ENCODE measurements at regions not wholly inside any gene's neighbourhood (a gene's known extent, or its start where the extent isn't known, plus 50 kb on each side); places are given as distances from the start of the nearest gene placed in this dataset.

DNA sequence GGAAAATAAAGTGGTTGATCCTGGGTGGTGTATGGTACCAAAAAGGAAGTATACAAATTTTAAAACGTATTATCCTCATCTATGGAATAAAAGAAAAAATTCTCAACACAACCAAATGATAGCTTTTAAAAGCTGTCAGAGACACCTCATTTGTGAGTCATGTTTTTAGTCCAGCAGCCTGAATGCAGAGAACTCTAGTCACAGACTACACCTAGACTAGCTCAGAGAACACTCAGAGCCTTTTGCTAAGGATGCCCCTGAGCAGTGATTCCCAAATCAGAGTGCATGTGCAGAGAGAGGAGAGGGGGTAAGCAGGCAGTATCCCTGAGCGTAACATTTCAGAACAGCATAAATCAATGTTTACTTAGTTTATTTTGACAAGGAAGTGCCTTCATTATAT, 809.3 kb downstream of the HACE1 start:
- H3K9me3 ChIP-seq (ENCODE audit: control insufficient read depth, low read depth, low read length), result no peaks in the 10 kb centered on the region
- no peak for DNase-seq
- no peaks in the 10 kb centered on the region for H3K27me3 ChIP-seq (ENCODE audit: control insufficient read depth, insufficient read depth, low read length)
- H3K4me3 ChIP-seq (ENCODE audit: low read length), result no peak overlapping the region
- H3K4me1 ChIP-seq (ENCODE audit: control insufficient read depth, insufficient read depth, low read length), result no peaks in the 10 kb centered on the region
- H3K27ac ChIP-seq (ENCODE audit: low read length), result no peak overlapping the region
- no peaks in the 10 kb centered on the region for H3K36me3 ChIP-seq (ENCODE audit: control insufficient read depth, insufficient read depth, low read length)
- no CpG with 5 or more reads among the region's 2 CpGs for WGBS (ENCODE audit: insufficient coverage, low lambda C conversion rate)

DNA sequence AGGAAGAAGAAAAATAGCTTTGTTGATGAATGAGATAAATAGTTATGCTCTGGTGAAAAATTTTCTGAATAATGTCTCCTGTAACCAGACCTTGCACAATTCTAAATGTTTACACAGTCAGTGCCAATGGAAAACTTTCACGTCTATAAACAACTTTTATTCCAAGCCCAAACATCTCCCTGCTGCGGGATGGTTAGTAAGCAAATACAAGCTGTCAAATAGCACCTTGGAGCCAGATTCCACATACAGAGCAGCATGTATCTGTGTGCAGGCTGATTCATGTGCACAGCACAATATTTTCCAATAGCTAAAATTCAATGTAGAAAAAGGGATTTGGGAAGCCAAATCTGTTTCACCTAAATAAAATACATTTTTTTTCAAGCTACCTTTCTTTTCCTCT, 813.3 kb downstream of the HACE1 start:
- WGBS (ENCODE audit: insufficient coverage, low lambda C conversion rate), result no CpG with 5 or more reads among the region's 2 CpGs
- no peaks in the 10 kb centered on the region for H3K27me3 ChIP-seq (ENCODE audit: control insufficient read depth, insufficient read depth, low read length)
- no peaks in the 10 kb centered on the region for H3K36me3 ChIP-seq (ENCODE audit: control insufficient read depth, insufficient read depth, low read length)
- H3K9me3 ChIP-seq (ENCODE audit: control insufficient read depth, low read depth, low read length), result no peaks in the 10 kb centered on the region
- no peak overlapping the region for H3K27ac ChIP-seq (ENCODE audit: low read length)
- H3K4me3 ChIP-seq (ENCODE audit: low read length), result no peak overlapping the region
- H3K4me1 ChIP-seq (ENCODE audit: control insufficient read depth, insufficient read depth, low read length), result no peaks in the 10 kb centered on the region
- DNase-seq, result no peak

DNA sequence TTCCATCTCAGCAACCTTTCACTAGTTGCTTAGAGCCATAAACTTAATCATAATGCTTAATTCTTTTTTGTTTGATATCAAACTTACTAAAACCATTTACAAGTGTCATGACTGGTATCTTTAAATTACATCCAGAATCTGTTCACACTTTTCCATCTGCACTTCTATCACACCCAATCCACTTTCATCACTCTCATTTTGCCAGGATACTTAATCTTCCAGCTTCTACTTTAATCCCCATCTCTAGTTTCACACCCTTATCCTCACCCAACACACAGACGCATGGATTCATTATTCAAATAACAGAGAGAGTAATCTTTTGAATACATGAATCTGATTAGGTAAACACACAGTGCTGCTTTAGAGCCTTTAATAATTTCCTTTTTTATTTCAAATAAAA, 828.4 kb downstream of the HACE1 start:
- H3K27ac ChIP-seq (ENCODE audit: low read length), result no peak overlapping the region
- no peaks in the 10 kb centered on the region for H3K27me3 ChIP-seq (ENCODE audit: control insufficient read depth, insufficient read depth, low read length)
- DNase-seq, result no peak
- no peaks in the 10 kb centered on the region for H3K9me3 ChIP-seq (ENCODE audit: control insufficient read depth, low read depth, low read length)
- no peaks in the 10 kb centered on the region for H3K36me3 ChIP-seq (ENCODE audit: control insufficient read depth, insufficient read depth, low read length)
- no peak overlapping the region for H3K4me3 ChIP-seq (ENCODE audit: low read length)
- no peaks in the 10 kb centered on the region for H3K4me1 ChIP-seq (ENCODE audit: control insufficient read depth, insufficient read depth, low read length)
- WGBS (ENCODE audit: insufficient coverage, low lambda C conversion rate), result 57% methylated on average over 1 of the region's 1 CpG

DNA sequence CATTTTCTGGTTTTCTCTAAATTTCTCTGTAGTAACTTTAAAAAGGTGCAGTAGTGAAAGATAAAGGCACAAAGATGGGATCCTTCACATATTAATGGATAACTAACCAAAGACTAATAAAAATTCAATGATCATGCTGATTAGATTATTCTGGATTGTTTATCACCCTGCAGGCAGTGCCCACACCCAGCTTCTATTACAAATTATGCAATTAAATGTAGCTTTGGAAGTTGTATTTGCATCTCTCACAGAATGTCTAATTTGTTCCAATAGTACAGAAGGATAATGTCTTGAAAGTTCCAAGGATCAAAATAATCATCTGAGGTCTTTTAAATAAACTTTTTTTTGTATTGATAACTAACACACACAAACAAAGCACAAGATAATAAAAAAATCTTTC, 837.6 kb downstream of the HACE1 start:
- Histone ChIP-seq H3K36me3 (ENCODE audit: control insufficient read depth, insufficient read depth, low read length) (no peaks in the 10 kb centered on the region), H3K9me3 (ENCODE audit: control insufficient read depth, low read depth, low read length) (no peaks in the 10 kb centered on the region), H3K4me3 (ENCODE audit: low read length) (no peak overlapping the region), H3K27me3 (ENCODE audit: control insufficient read depth, insufficient read depth, low read length) (no peaks in the 10 kb centered on the region), H3K4me1 (ENCODE audit: control insufficient read depth, insufficient read depth, low read length) (no peaks in the 10 kb centered on the region), H3K27ac (ENCODE audit: low read length) (no peak overlapping the region)
- no peak for DNase-seq

DNA sequence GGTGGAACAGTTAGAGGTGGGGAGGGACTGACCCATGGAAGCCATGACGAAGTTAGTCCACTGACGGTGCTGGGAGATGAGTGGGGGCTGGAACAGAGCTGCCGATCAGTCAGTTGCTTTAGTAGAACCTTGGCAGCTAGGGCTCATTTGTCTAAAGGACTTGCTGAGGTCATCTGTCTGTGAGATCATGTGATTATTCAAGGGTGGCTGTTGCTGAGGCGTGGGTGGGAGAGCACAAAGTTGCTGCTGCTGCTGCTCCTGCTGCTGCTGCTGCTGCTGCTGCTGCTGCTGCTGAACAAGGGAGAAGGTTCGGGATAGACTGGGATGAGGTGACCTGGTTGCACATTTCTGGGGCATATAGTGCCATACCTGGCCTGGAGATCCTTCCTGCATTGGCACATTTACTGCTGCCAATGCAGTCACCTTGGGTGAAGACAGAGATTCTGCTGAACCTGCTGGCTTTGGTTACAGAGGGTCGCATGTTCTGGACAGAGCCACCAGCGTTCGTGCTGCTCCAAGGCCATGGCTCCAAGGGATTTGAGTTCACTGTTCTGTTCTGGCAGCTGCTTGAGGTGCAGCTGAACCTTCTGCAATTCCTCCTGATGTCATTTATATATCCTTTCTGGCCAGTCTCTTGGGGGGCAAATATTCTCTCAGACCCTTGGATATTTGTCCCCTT, 840.5 kb downstream of the HACE1 start:
- H3K9me3 ChIP-seq (ENCODE audit: control insufficient read depth, low read depth, low read length), result no peaks in the 10 kb centered on the region
- H3K4me1 ChIP-seq (ENCODE audit: control insufficient read depth, insufficient read depth, low read length), result no peaks in the 10 kb centered on the region
- no peak for DNase-seq
- no peaks in the 10 kb centered on the region for H3K36me3 ChIP-seq (ENCODE audit: control insufficient read depth, insufficient read depth, low read length)
- no peaks in the 10 kb centered on the region for H3K27me3 ChIP-seq (ENCODE audit: control insufficient read depth, insufficient read depth, low read length)
- H3K4me3 ChIP-seq (ENCODE audit: low read length), result no peak overlapping the region
- WGBS (ENCODE audit: insufficient coverage, low lambda C conversion rate), result no CpG with 5 or more reads among the region's 8 CpGs
- H3K27ac ChIP-seq (ENCODE audit: low read length), result no peak overlapping the region

DNA sequence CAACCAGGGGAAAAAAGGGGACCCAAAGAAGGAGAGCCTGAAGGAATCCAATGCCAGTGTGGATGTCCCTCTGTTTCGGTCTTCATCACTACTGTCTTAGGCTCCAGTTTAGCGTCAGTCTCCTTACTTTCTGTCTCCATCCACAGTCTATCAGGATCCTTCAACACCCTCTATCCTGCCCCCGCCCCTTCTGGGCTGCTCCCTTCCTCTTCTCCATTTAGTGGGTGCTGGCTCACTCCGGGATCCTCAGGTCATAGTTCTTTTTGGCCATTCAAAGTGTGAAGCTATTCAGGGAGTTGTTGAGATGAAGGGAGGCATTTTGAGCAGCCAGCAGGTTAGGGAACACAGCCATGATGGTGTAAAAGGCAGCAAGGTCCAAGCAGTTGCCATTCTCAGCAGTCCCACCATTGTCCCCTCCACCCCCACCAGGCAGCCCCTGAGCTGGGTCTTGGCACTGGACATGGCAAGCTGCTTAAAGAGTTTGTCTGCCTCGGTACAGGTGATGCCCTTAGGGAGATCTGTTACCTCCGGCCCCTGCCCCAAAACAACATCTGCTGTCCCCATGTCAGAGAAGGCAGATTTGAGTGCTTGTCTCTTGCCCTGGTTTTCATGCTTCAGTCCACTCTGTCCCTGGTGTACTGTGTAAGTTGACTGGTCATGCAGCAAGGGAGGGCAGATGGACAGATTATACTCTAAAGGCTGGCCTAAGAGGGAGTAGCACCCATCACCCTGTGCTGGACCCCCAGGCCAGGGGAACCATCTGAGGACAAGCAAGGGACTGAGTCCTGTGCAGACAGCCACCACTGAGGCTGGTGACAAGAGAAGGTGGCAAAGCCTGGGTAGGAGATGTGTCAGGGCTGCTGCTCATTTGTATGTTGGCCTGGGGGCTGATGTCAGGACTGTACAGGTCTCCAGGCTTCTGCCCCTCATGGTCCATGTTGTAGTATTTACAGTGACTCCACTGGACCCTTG, 842.0 kb downstream of the HACE1 start:
- DNase-seq, result no peak
- no CpG with 5 or more reads among the region's 6 CpGs for WGBS (ENCODE audit: insufficient coverage, low lambda C conversion rate)
- H3K27ac ChIP-seq (ENCODE audit: low read length), result no peak overlapping the region
- H3K4me3 ChIP-seq (ENCODE audit: low read length), result no peak overlapping the region
- H3K9me3 ChIP-seq (ENCODE audit: control insufficient read depth, low read depth, low read length), result no peaks in the 10 kb centered on the region
- no peaks in the 10 kb centered on the region for H3K36me3 ChIP-seq (ENCODE audit: control insufficient read depth, insufficient read depth, low read length)
- no peaks in the 10 kb centered on the region for H3K4me1 ChIP-seq (ENCODE audit: control insufficient read depth, insufficient read depth, low read length)
- no peaks in the 10 kb centered on the region for H3K27me3 ChIP-seq (ENCODE audit: control insufficient read depth, insufficient read depth, low read length)

DNA sequence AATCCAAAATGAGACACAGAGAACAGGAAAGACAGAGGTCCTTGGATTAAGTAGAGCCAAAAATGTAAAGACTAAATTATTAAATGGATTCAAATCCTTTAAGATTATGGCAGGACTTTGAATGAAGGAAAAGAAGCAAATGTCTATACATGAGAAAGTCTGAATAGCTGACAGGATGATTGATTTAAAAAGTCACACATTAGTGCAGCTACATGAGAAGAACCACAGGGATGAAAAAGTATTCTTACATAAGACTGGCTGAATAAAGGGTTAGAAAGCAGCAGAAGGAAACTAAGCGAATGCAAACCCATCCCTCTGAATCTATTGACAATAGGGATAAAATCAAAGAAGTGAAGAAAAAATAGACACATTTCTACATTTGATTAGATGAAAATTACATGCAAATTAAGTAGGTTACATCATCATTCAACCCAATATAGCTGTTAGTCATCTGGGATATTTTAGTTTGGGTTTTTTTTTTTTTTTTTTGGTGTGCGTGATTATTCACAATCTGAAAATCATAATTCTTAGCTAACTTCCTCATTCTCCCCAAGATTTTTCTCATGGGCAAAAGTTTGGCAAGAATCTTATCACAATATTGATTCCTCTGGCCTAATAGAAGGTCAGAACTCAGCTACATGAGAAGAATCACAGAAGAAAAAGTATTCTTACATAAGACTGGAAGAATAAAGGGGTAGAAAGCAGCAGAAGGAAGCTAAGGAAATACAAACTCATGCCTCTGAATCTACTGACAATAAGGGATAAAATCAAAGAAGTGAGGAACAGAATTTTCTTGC, 845.4 kb downstream of the HACE1 start:
- 86% methylated on average over 1 of the region's 2 CpGs for WGBS (ENCODE audit: insufficient coverage, low lambda C conversion rate)
- no peaks in the 10 kb centered on the region for H3K36me3 ChIP-seq (ENCODE audit: control insufficient read depth, insufficient read depth, low read length)
- no peaks in the 10 kb centered on the region for H3K9me3 ChIP-seq (ENCODE audit: control insufficient read depth, low read depth, low read length)
- H3K27me3 ChIP-seq (ENCODE audit: control insufficient read depth, insufficient read depth, low read length), result no peaks in the 10 kb centered on the region
- no peak overlapping the region for H3K27ac ChIP-seq (ENCODE audit: low read length)
- no peak overlapping the region for H3K4me3 ChIP-seq (ENCODE audit: low read length)
- DNase-seq, result no peak
- no peaks in the 10 kb centered on the region for H3K4me1 ChIP-seq (ENCODE audit: control insufficient read depth, insufficient read depth, low read length)

DNA sequence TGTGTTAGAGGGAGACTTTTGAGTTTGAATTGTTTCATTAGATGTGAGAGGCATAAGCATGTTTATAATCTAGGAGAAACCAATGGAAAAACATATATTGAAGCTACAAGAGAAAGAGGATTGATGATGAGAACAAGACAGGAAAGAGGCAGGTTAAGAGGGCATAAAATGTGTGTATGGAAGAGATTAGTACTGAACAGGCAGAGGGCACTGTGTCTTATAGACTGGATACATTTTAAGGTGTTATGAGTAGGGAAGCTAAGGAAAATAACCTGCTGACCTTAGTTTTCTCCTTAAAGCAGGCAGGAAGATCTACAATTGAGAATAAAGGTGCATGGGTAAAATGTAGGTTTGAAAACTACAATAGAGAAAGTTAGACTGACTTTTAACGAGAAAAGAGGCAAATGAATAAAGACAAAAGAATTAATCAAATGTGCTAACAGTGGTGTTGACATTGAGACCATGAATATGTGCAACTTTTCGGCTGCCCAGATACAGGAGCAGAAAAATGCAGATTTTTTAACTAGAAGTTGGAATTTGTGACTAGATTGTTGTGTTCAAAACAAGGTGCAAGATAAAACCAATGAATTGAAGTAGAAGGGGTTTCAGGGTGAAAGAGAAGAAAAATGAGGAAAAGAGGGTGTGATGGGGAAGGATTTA, 846.3 kb downstream of the HACE1 start:
- no peak for DNase-seq
- H3K36me3 ChIP-seq (ENCODE audit: control insufficient read depth, insufficient read depth, low read length), result no peaks in the 10 kb centered on the region
- H3K9me3 ChIP-seq (ENCODE audit: control insufficient read depth, low read depth, low read length), result no peaks in the 10 kb centered on the region
- no peak overlapping the region for H3K4me3 ChIP-seq (ENCODE audit: low read length)
- no peaks in the 10 kb centered on the region for H3K4me1 ChIP-seq (ENCODE audit: control insufficient read depth, insufficient read depth, low read length)
- no peak overlapping the region for H3K27ac ChIP-seq (ENCODE audit: low read length)
- 60% methylated on average over 2 of the region's 2 CpGs for WGBS (ENCODE audit: insufficient coverage, low lambda C conversion rate)
- H3K27me3 ChIP-seq (ENCODE audit: control insufficient read depth, insufficient read depth, low read length), result no peaks in the 10 kb centered on the region

DNA sequence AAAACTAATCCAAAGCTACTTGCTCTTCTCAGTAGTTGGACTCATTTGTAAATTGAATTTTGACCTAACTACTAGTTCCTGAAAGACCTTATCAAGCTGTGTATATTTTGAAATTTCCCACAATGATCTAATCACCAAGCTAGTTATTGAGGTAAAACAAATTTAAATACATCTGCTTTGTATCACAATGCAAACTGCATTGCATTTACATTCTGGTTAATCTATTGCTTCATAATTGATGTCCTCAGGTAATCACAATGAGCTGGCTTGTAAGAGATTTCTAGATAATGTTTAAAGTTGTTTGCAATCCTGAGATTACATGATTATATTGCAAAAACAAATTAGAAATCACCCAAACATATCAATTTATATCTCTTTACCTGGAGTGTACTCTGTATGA, 848.8 kb downstream of the HACE1 start:
- DNase-seq, result no peak
- Histone ChIP-seq H3K9me3 (ENCODE audit: control insufficient read depth, low read depth, low read length) (no peaks in the 10 kb centered on the region), H3K4me3 (ENCODE audit: low read length) (no peak overlapping the region), H3K27me3 (ENCODE audit: control insufficient read depth, insufficient read depth, low read length) (no peaks in the 10 kb centered on the region), H3K4me1 (ENCODE audit: control insufficient read depth, insufficient read depth, low read length) (no peaks in the 10 kb centered on the region), H3K27ac (ENCODE audit: low read length) (no peak overlapping the region), H3K36me3 (ENCODE audit: control insufficient read depth, insufficient read depth, low read length) (no peaks in the 10 kb centered on the region)

Data from large intestine (tissue), 3 donors.